ENCODE measurements at regions not wholly inside any gene's neighbourhood (a gene's known extent, or its start where the extent isn't known, plus 50 kb on each side); places are given as distances from the start of the nearest gene placed in this dataset.

DNA sequence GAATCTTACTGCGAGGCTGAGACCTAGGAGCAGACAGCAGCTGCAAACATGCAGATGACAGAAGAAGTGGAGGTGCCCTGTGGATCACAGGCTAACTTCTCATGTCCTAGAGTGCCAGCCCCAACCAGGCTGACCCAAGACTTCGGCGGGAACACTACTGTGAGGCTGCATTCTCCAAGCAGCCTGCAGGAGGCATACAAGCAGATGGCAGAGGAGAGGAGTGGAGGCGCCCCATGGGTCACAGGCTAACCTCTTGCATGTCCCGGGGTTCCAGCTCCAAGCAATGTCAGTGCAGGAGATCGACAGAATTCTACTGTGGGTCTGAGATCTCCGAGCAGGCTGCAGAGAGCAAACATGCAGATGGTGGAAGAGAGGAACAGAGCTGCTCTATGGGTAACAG, 98.1 kb upstream of the ZNF678 start:
- TF ChIP-seq POLR2A (IDR thresholded peaks at IDR 0.05; ENCODE audit: low read length) = no peak
- TF ChIP-seq GATA1 (IDR thresholded peaks at IDR 0.05; ENCODE audit: low read depth, low read length) = no peak
